LNCaP clone FGC (cell line): ENCODE measurements at regions not wholly inside any gene's neighbourhood (a gene's known extent, or its start where the extent isn't known, plus 50 kb on each side); places are given as distances from the start of the nearest gene placed in this dataset.
"Not testable (repeated sequence)": the region's sequence is repeated elsewhere in the genome, so short reads cannot be mapped to it uniquely, and the experiment has no call there.

ENCODE experiments used
- DNase-seq: peaks from one replicate; pipeline ENCODE4 v3.0.0-alpha.2; 2011; ENCODE audit warnings: low read depth
- H3K4me3 ChIP-seq: 2 replicates; pipeline ENCODE4 v1.5.1; 2011; ENCODE audit warnings: mild to moderate bottlenecking, low read depth, low read length, control low read depth
- TF ChIP-seq, protein P1 (sequence below): IDR thresholded peaks from 2 replicates; pipeline ENCODE4 v1.5.1; 2012; ENCODE audit warnings: mild to moderate bottlenecking; ENCODE audit not compliant: control insufficient read depth, insufficient read depth; ENCODE audit errors: extremely low read depth

DNA sequence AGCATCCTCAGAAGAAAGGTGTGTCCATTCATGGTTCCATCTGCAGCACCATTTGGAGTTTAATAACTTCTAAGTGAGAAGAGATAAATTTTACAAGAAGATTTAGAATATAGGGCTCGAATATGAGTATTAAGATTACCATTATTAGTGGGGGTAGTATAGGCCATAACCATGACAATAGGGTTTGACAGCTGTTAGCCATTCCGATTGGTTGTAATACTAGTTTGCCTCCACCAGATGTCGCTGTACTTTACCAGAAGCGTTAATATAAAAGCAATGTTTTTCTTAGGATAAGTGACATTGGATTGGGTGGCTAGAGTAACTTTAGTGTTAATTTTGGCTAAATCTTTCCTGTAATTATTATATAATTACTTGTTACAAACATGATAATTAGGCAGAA, 107.5 kb upstream of the SRD5A2 start:
- no peak for DNase-seq

GRCh38 chr2:31683506-31683905, 102.8 kb upstream of the SRD5A2 start:
- not testable (repeated sequence) for H3K4me3 ChIP-seq, DNase-seq

More for the DNA sequence above, 107.5 kb upstream of the SRD5A2 start:
- no peak overlapping the region for H3K4me3 ChIP-seq
- TF ChIP-seq, protein P1, sequence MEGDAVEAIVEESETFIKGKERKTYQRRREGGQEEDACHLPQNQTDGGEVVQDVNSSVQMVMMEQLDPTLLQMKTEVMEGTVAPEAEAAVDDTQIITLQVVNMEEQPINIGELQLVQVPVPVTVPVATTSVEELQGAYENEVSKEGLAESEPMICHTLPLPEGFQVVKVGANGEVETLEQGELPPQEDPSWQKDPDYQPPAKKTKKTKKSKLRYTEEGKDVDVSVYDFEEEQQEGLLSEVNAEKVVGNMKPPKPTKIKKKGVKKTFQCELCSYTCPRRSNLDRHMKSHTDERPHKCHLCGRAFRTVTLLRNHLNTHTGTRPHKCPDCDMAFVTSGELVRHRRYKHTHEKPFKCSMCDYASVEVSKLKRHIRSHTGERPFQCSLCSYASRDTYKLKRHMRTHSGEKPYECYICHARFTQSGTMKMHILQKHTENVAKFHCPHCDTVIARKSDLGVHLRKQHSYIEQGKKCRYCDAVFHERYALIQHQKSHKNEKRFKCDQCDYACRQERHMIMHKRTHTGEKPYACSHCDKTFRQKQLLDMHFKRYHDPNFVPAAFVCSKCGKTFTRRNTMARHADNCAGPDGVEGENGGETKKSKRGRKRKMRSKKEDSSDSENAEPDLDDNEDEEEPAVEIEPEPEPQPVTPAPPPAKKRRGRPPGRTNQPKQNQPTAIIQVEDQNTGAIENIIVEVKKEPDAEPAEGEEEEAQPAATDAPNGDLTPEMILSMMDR = peak; percentile 34; the same call in 1 of the 2 replicates

GRCh38 chr2:31675485-31675901, 94.8 kb upstream of the SRD5A2 start:
- DNase-seq = no peak
- TF ChIP-seq, protein P1 = no peak
- no peak overlapping the region for H3K4me3 ChIP-seq

- TF ChIP-seq, protein P1 = no peak
- DNase-seq = no peak
Observed at GRCh38 chr2:31674446-31674845, 93.7 kb upstream of the SRD5A2 start.

GRCh38 chr2:31666878-31667277, 86.1 kb upstream of the SRD5A2 start:
- DNase-seq = no peak
- TF ChIP-seq, protein P1 = no peak
- H3K4me3 ChIP-seq = no peak overlapping the region

More at GRCh38 chr2:31674446-31674845, 93.7 kb upstream of the SRD5A2 start:
- no peak overlapping the region for H3K4me3 ChIP-seq

GRCh38 chr2:31664949-31665724, 84.4 kb upstream of the SRD5A2 start:
- no peak overlapping the region for H3K4me3 ChIP-seq
- no peak for DNase-seq
- TF ChIP-seq, protein P1 = no peak

GRCh38 chr2:31660812-31661335, 80.1 kb upstream of the SRD5A2 start:
- DNase-seq = no peak
- TF ChIP-seq, protein P1 = no peak
- no peak overlapping the region for H3K4me3 ChIP-seq
